CD14-positive monocyte (primary cell): ENCODE measurements at regions not wholly inside any gene's neighbourhood (a gene's known extent, or its start where the extent isn't known, plus 50 kb on each side); places are given as distances from the start of the nearest gene placed in this dataset.

Experiments
- DNase-seq, 3 donors: peaks; one replicate each; pipeline ENCODE4 v3.0.0-alpha.2; 2011 to 2022
- H2AFZ ChIP-seq: 2 replicates; pipeline ENCODE4 v1.6.0; 2012; ENCODE audit warnings: mild to moderate bottlenecking, low read depth, low read length, inconsistent platforms; ENCODE audit not compliant: insufficient read depth, poor library complexity, severe bottlenecking
- H3K27ac ChIP-seq, 2 donors: 1 replicate in 1 of 2; 2 replicates in 1 of 2; pipeline ENCODE4 v1.5.1; 2012 to 2013; ENCODE audit warnings: low read length in 2 of 2, control low read depth in 1 of 2, inconsistent platforms in 1 of 2, low read depth in 1 of 2, mild to moderate bottlenecking in 1 of 2
- H3K27me3 ChIP-seq, 2 donors: one replicate each; pipeline versions ENCODE4 v1.6.0 to v1.6.1; 2011 to 2013; ENCODE audit warnings: low read length in 2 of 2; ENCODE audit not compliant: control insufficient read depth in 2 of 2, insufficient read depth in 2 of 2
- H3K36me3 ChIP-seq, 2 donors: replicated peaks in 1 of 2; 1 replicate in 1 of 2; 2 replicates in 1 of 2; pipeline versions ENCODE4 v1.5.1 to v1.6.1; 2012 to 2013; ENCODE audit warnings: low read length in 2 of 2, control low read depth in 1 of 2, inconsistent platforms in 1 of 2, mild to moderate bottlenecking in 1 of 2; ENCODE audit not compliant: insufficient read depth in 2 of 2, control insufficient read depth in 1 of 2
- H3K4me1 ChIP-seq, 2 donors: 1 replicate in 1 of 2; 2 replicates in 1 of 2; pipeline versions ENCODE4 v1.5.1 to v1.6.1; 2012 to 2013; ENCODE audit warnings: low read length in 2 of 2, control low read depth in 1 of 2, inconsistent platforms in 1 of 2, mild to moderate bottlenecking in 1 of 2, moderate library complexity in 1 of 2; ENCODE audit not compliant: insufficient read depth in 2 of 2, control insufficient read depth in 1 of 2
- H3K4me2 ChIP-seq: replicated peaks from 2 replicates; pipeline ENCODE3; 2012; ENCODE audit warnings: low read length, moderate library complexity, mild to moderate bottlenecking; ENCODE audit not compliant: poor library complexity, severe bottlenecking; ENCODE audit errors: extremely low read depth
- H3K4me3 ChIP-seq, 3 experiments: fragments of 200-600 bp in 1 of 3; sonication (generic) in 1 of 3; replicated peaks in 1 of 3; 1 replicate in 2 of 3; 2 replicates in 1 of 3; pipeline ENCODE4 v1.5.1; 2011 to 2013; ENCODE audit warnings: low read length in 3 of 3, mild to moderate bottlenecking in 3 of 3, control low read depth in 2 of 3, low read depth in 2 of 3, inconsistent platforms in 1 of 3, moderate library complexity in 1 of 3
- H3K79me2 ChIP-seq: 2 replicates; pipeline ENCODE4 v1.6.0; 2012; ENCODE audit warnings: mild to moderate bottlenecking, control low read depth, inconsistent platforms, low read length, moderate library complexity; ENCODE audit not compliant: insufficient read depth
- H3K9ac ChIP-seq: 2 replicates; pipeline ENCODE4 v1.6.0; 2017; ENCODE audit warnings: low read length, mild to moderate bottlenecking; ENCODE audit not compliant: insufficient read depth, poor library complexity, severe bottlenecking
- H3K9me3 ChIP-seq, 2 donors: replicated peaks in 1 of 2; 1 replicate in 1 of 2; 2 replicates in 1 of 2; pipeline versions ENCODE4 v1.5.1 to v1.6.1; 2012 to 2013; ENCODE audit warnings: low read length in 2 of 2, control low read depth in 1 of 2; ENCODE audit not compliant: control insufficient read depth in 1 of 2, insufficient read depth in 1 of 2
- H4K20me1 ChIP-seq: 2 replicates; pipeline ENCODE4 v1.6.0; 2012; ENCODE audit warnings: mild to moderate bottlenecking, low read length, control low read depth, moderate library complexity; ENCODE audit not compliant: insufficient read depth
- H3K27ac Mint-ChIP-seq, 7 donors: one replicate each; pipeline ENCODE4 v1.8.0; 2020; ENCODE audit warnings: mild to moderate bottlenecking in 7 of 7, mixed read lengths in 7 of 7, moderate library complexity in 6 of 7, inconsistent platforms in 2 of 7
- H3K27me3 Mint-ChIP-seq, 3 donors: one replicate each; pipeline ENCODE4 v1.8.0; 2021 to 2022; ENCODE audit warnings: low read depth in 3 of 3, mild to moderate bottlenecking in 3 of 3, mixed read lengths in 3 of 3, moderate library complexity in 3 of 3, inconsistent platforms in 1 of 3
- H3K36me3 Mint-ChIP-seq, 2 donors: one replicate each; pipeline ENCODE4 v1.8.0; 2020; ENCODE audit warnings: mixed read lengths in 2 of 2, inconsistent platforms in 1 of 2, mild to moderate bottlenecking in 1 of 2
- H3K4me1 Mint-ChIP-seq: one replicate; pipeline ENCODE4 v1.8.0; 2020; ENCODE audit warnings: mild to moderate bottlenecking, mixed read lengths
- H3K4me3 Mint-ChIP-seq, 2 donors: one replicate each; pipeline ENCODE4 v1.8.0; 2020; ENCODE audit warnings: mild to moderate bottlenecking in 2 of 2, mixed read lengths in 2 of 2, moderate library complexity in 1 of 2
- H3K9me3 Mint-ChIP-seq, 7 donors: one replicate each; pipeline ENCODE4 v1.8.0; 2020 to 2022; ENCODE audit warnings: mixed read lengths in 7 of 7, mild to moderate bottlenecking in 6 of 7, moderate library complexity in 6 of 7, inconsistent platforms in 2 of 7
- CTCF ChIP-seq: fragments of 200-600 bp; IDR thresholded peaks from one replicate; pipeline ENCODE4 v1.8.0; 2022; ENCODE audit warnings: antibody characterized with exemption, mild to moderate bottlenecking
- WGBS: methylation state at CpG from one replicate; pipeline ENCODE4 v1.1.5; 2013; ENCODE audit warnings: missing lambda C conversion rate; ENCODE audit not compliant: insufficient coverage; 5-methylcytosine and 5-hydroxymethylcytosine counted together
- intact Hi-C, 2 donors: fragments of 100-400 bp; cut with micrococcal nuclease; formaldehyde crosslinking; loops; one replicate each; pipeline versions ENCODE4 v1.15.0 to v1.15.1; 2023

- H3K4me3 Mint-ChIP-seq, result no peak overlapping the region
- H3K9me3 Mint-ChIP-seq, result peaks cover 23 to 41% (median 32%) of the 10 kb centered on the region in 7 donors
- H3K79me2 ChIP-seq, result no peaks in the 10 kb centered on the region
- H3K27me3 Mint-ChIP-seq, result peaks cover 0 to 1% (median 0%) of the 10 kb centered on the region in 3 donors
- H3K36me3 ChIP-seq, result no peaks in the 10 kb centered on the region
- H3K9ac ChIP-seq, result no peak overlapping the region
- no peak overlapping the region for H3K4me3 ChIP-seq
- H3K27ac ChIP-seq, result no peak overlapping the region
- H3K9me3 ChIP-seq, result peaks cover 11 to 20% of the 10 kb centered on the region in 2 donors
- intact Hi-C loops, result no loop called here
- H3K27ac Mint-ChIP-seq, result no peak overlapping the region
- H3K4me2 ChIP-seq, result no peak overlapping the region
- no peak overlapping the region for H2AFZ ChIP-seq
- no peak for DNase-seq
- H3K4me1 ChIP-seq, result no peaks in the 10 kb centered on the region
- no peaks in the 10 kb centered on the region for H3K27me3 ChIP-seq
- no peaks in the 10 kb centered on the region for H4K20me1 ChIP-seq
- H3K36me3 Mint-ChIP-seq, result peaks cover 0 to 4% of the 10 kb centered on the region in 2 donors
- no peak for TF ChIP-seq CTCF
- no peaks in the 10 kb centered on the region for H3K4me1 Mint-ChIP-seq
These were observed 229.6 kb downstream of the LPIN1 start for GRCh38 chr2:11976073-11976472.

GRCh38 chr2:11977766-11978524 lies 231.5 kb downstream of the LPIN1 start:
- DNase-seq, result no peak
- intact Hi-C loops, result no loop called here
- TF ChIP-seq CTCF, result no peak

More at GRCh38 chr2:11977766-11978524, 231.5 kb downstream of the LPIN1 start:
- Histone ChIP-seq H3K9me3 (peaks cover 21 to 25% of the 10 kb centered on the region in 2 donors), H3K4me3 (no peak overlapping the region), H3K79me2 (no peaks in the 10 kb centered on the region), H3K27ac (no peak overlapping the region), H4K20me1 (no peaks in the 10 kb centered on the region), H3K36me3 (no peaks in the 10 kb centered on the region), H3K27me3 (no peaks in the 10 kb centered on the region), H3K9ac (no peak overlapping the region), H3K4me2 (no peak overlapping the region), H2AFZ (no peak overlapping the region), H3K4me1 (no peaks in the 10 kb centered on the region)
- 88% methylated on average over 5 of the region's 8 CpGs for WGBS
- no peak overlapping the region for H3K27ac Mint-ChIP-seq
- H3K9me3 Mint-ChIP-seq, result peaks cover 24 to 43% (median 40%) of the 10 kb centered on the region in 7 donors
- H3K27me3 Mint-ChIP-seq, result no peaks in the 10 kb centered on the region
- H3K4me1 Mint-ChIP-seq, result peaks cover 5% of the 10 kb centered on the region
- H3K4me3 Mint-ChIP-seq, result no peak overlapping the region
- H3K36me3 Mint-ChIP-seq, result peaks cover 0 to 4% of the 10 kb centered on the region in 2 donors
